Keratinocyte (primary cell): ENCODE measurements at regions not wholly inside any gene's neighbourhood (a gene's known extent, or its start where the extent isn't known, plus 50 kb on each side); places are given as distances from the start of the nearest gene placed in this dataset.

Experiments
- DNase-seq: peaks from one replicate; pipeline ENCODE4 v3.0.0-alpha.2; 2011; ENCODE audit warnings: low read depth, missing footprints, low spot score
- FAIRE-seq: peaks from 2 replicates; lab custom pipeline; 2011; peaks lifted over from hg19 to GRCh38; lab: Jason Lieb, UNC
- H2AFZ ChIP-seq: 2 replicates; pipeline ENCODE4 v1.6.0; 2012; ENCODE audit warnings: low read length, control low read depth, inconsistent platforms; ENCODE audit not compliant: control insufficient read depth
- H3K27ac ChIP-seq: 2 replicates; pipeline ENCODE4 v1.5.1; 2011; ENCODE audit warnings: low read length; ENCODE audit not compliant: control insufficient read depth, insufficient read depth
- H3K27me3 ChIP-seq: 3 replicates; pipeline ENCODE4 v1.6.0; 2011; ENCODE audit warnings: low read length; ENCODE audit not compliant: control insufficient read depth, insufficient read depth; ENCODE audit errors: extremely low read depth
- H3K36me3 ChIP-seq, 2 experiments: 2 replicates in 1 of 2; 3 replicates in 1 of 2; pipeline ENCODE4 v1.5.1; 2011; ENCODE audit warnings: low read length in 2 of 2, mild to moderate bottlenecking in 1 of 2; ENCODE audit not compliant: control insufficient read depth in 2 of 2, insufficient read depth in 2 of 2; ENCODE audit errors: extremely low read depth in 1 of 2
- H3K4me1 ChIP-seq: 3 replicates; pipeline ENCODE4 v1.5.1; 2011; ENCODE audit warnings: low read length; ENCODE audit not compliant: control insufficient read depth, insufficient read depth; ENCODE audit errors: extremely low read depth
- H3K4me2 ChIP-seq: 3 replicates; pipeline ENCODE4 v1.6.0; 2011; ENCODE audit warnings: low read depth, low read length; ENCODE audit not compliant: control insufficient read depth, insufficient read depth; ENCODE audit errors: extremely low read depth
- H3K4me3 ChIP-seq, 3 experiments: fragments of 200-600 bp in 1 of 3; sonication (generic) in 1 of 3; 2 replicates in 2 of 3; 3 replicates in 1 of 3; pipeline ENCODE4 v1.5.1; 2011 to 2016; ENCODE audit warnings: low read length in 3 of 3, mild to moderate bottlenecking in 3 of 3, control low read depth in 2 of 3, inconsistent platforms in 1 of 3, low read depth in 1 of 3, mixed read lengths in 1 of 3, mixed run types in 1 of 3, moderate library complexity in 1 of 3; ENCODE audit not compliant: control insufficient read depth in 2 of 3, insufficient read depth in 2 of 3; ENCODE audit errors: extremely low read depth in 1 of 3
- H3K79me2 ChIP-seq: 2 replicates; pipeline ENCODE4 v1.6.0; 2012; ENCODE audit warnings: low read length; ENCODE audit not compliant: control insufficient read depth, insufficient read depth
- H3K9ac ChIP-seq: 3 replicates; pipeline ENCODE4 v1.6.0; 2011; ENCODE audit warnings: low read length; ENCODE audit not compliant: control insufficient read depth, insufficient read depth; ENCODE audit errors: extremely low read depth
- H3K9me1 ChIP-seq: 3 replicates; pipeline ENCODE4 v1.6.0; 2011; ENCODE audit warnings: low read length; ENCODE audit not compliant: control insufficient read depth, insufficient read depth; ENCODE audit errors: extremely low read depth
- H3K9me3 ChIP-seq: 2 replicates; pipeline ENCODE4 v1.5.1; 2012; ENCODE audit warnings: low read depth, low read length; ENCODE audit not compliant: control insufficient read depth
- H4K20me1 ChIP-seq: 3 replicates; pipeline ENCODE4 v1.6.0; 2011; ENCODE audit warnings: low read length; ENCODE audit not compliant: control insufficient read depth, insufficient read depth; ENCODE audit errors: extremely low read depth
- CTCF ChIP-seq, 3 experiments: IDR thresholded peaks in 1 of 3; conservative IDR thresholded peaks in 1 of 3; optimal IDR thresholded peaks in 1 of 3; 2 replicates in 2 of 3; 3 replicates in 1 of 3; pipeline versions ENCODE3 to v1.5.1; 2011; ENCODE audit warnings: low read length in 3 of 3, mild to moderate bottlenecking in 3 of 3, moderate library complexity in 2 of 3, control low read depth in 1 of 3, inconsistent platforms in 1 of 3; ENCODE audit not compliant: insufficient read depth in 2 of 3; ENCODE audit errors: extremely low read depth in 1 of 3
- EZH2 ChIP-seq: IDR thresholded peaks from one replicate; pipeline ENCODE4 v1.6.1; 2012; ENCODE audit warnings: inconsistent platforms, mild to moderate bottlenecking, low read length, moderate library complexity
- dilution Hi-C: fragments of 300-500 bp; cut with MboI; formaldehyde crosslinking; loops from one replicate; pipeline ENCODE4 v1.7.0; 2020; ENCODE audit warnings: low sequenced_read_pairs; ENCODE audit not compliant: extremely low pct_ligation_motif_present

GRCh38 chr11:13163158-13163557 is 114.4 kb upstream of the BMAL1 start:
- TF ChIP-seq CTCF (optimal IDR thresholded peaks at IDR 0.05 in 1 of 3, IDR thresholded peaks at IDR 0.05 in 1 of 3, conservative IDR thresholded peaks at IDR 0.05 in 1 of 3; ENCODE audit: extremely low read depth in 1 of 3, insufficient read depth in 2 of 3, low read length in 3 of 3), result no peak
- TF ChIP-seq EZH2, result no peak
- no peak overlapping the region for H3K27ac ChIP-seq
- H3K79me2 ChIP-seq, result no peaks in the 10 kb centered on the region
- H3K4me2 ChIP-seq, result no peak overlapping the region
- dilution Hi-C loops, result loop anchor here (25.0 kb wide), 1 partner anchor 176 kb away; no protein-coding TSS in a partner anchor
- DNase-seq (no peak), FAIRE-seq (no peak)
- H3K36me3 ChIP-seq, result no peaks in the 10 kb centered on the region
- H3K4me1 ChIP-seq, result peaks cover 32% of the 10 kb centered on the region
- H4K20me1 ChIP-seq, result no peaks in the 10 kb centered on the region
- H3K27me3 ChIP-seq, result no peaks in the 10 kb centered on the region
- no peak overlapping the region for H2AFZ ChIP-seq
- H3K9me3 ChIP-seq, result no peaks in the 10 kb centered on the region
- H3K9me1 ChIP-seq, result no peaks in the 10 kb centered on the region
- H3K4me3 ChIP-seq, result no peak overlapping the region
- no peak overlapping the region for H3K9ac ChIP-seq

DNA sequence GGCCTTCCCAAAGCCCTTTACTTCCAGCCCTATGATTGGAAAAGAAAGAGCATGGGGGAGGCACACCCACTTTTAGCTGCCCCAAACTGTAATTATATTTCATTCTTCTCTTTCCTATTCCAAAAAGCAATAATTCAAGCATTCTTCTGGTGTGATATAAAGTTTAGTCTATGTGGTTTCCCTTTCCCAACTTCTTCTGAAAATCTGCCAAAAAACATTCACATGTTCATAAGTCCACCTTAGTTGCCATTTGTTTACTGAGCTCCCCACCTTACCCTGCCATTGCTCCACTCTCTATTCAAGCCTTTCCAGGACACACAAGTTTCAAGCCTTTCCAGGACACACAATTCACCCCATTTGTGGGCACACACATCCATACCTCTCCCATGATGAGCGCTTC is 111.6 kb upstream of the BMAL1 start:
- no peak for FAIRE-seq
- dilution Hi-C loops, result loop anchor here (25.0 kb wide), 1 partner anchor 179 kb away; no protein-coding TSS in a partner anchor

More for the DNA sequence above, 111.6 kb upstream of the BMAL1 start:
- Histone ChIP-seq H4K20me1 (no peaks in the 10 kb centered on the region), H3K27ac (no peak overlapping the region), H3K27me3 (no peaks in the 10 kb centered on the region), H3K36me3 (no peaks in the 10 kb centered on the region), H3K9ac (no peak overlapping the region), H3K4me3 (no peak overlapping the region), H3K4me2 (no peak overlapping the region), H3K4me1 (peaks cover 35% of the 10 kb centered on the region), H3K9me1 (no peaks in the 10 kb centered on the region), H2AFZ (no peak overlapping the region), H3K9me3 (no peaks in the 10 kb centered on the region), H3K79me2 (no peaks in the 10 kb centered on the region)
- TF ChIP-seq EZH2 (no peak), CTCF (optimal IDR thresholded peaks at IDR 0.05 in 1 of 3, IDR thresholded peaks at IDR 0.05 in 1 of 3, conservative IDR thresholded peaks at IDR 0.05 in 1 of 3; ENCODE audit: extremely low read depth in 1 of 3, insufficient read depth in 2 of 3, low read length in 3 of 3) (no peak)
- no peak for DNase-seq
